NCI-H128 (cell line): ENCODE measurements at regions not wholly inside any gene's neighbourhood (a gene's known extent, or its start where the extent isn't known, plus 50 kb on each side); places are given as distances from the start of the nearest gene placed in this dataset.

ENCODE experiments used
- DNase-seq: peaks from one replicate; lab custom pipeline; 2025; ENCODE audit not compliant: unreplicated experiment; lab: John Stamatoyannopoulos, UW

DNA sequence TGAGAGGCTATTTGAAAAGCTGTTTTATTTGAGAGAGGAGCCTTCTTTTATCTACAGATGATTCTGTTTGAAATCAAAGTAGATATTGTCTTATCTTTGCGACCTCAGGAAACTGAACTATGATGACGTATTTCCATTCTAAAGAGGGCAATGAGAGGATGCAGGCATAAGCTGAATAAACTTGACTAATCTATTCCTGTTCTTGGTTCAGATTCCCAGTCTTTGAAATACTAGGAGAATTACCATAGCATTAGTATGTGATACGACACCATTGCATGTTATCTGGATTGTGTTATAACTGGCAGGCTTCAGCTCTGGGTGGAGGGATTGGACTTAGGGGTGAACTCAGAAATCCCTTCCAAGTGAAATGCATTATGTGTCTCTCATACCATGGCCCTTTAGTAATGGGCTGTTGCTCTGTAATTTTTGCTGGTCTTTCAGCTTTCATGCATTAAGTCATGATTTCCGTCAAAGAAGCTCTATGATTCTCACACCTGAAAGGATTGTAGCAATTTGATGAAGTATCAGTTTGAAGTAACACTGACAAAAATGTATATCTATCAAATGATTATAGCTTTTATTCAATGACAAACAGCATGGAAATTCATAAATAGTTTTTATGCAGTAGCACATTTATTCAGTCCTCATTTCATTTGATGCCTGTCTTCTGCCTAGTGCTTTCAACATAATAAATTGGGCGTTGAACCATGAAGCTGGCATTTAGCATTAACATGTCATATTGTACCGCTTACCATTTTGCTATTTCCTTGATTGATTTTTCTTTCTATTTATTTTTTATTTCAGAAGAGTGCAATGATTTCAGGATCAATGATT is 138.4 kb upstream of the SPACA1 start:
- DNase-seq = no peak

GRCh38 chr6:87907521-87907920 is 140.1 kb upstream of the SPACA1 start:
- no peak for DNase-seq

- DNase-seq = no peak
These were observed 142.5 kb upstream of the SPACA1 start for GRCh38 chr6:87905101-87905641.

DNA sequence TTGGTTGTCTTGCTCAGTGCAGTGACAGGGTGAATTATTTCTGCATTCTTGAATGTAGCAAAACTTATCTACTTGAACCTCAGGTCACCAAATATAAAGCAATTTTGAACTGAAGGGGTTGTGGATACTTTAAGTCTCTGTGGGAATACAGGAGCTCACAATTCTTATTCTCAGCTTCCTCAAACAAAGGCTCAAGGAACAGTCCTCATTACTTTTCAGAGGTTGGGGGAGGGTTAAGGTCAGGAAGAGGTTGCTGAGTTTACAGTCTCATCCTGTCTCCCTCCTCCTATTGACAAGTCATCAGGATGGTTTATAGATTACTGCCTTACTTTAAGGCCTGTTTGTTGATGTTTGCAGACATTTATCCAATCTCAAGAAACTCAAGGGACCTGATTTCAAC is 143.6 kb upstream of the SPACA1 start:
- DNase-seq = no peak

DNA sequence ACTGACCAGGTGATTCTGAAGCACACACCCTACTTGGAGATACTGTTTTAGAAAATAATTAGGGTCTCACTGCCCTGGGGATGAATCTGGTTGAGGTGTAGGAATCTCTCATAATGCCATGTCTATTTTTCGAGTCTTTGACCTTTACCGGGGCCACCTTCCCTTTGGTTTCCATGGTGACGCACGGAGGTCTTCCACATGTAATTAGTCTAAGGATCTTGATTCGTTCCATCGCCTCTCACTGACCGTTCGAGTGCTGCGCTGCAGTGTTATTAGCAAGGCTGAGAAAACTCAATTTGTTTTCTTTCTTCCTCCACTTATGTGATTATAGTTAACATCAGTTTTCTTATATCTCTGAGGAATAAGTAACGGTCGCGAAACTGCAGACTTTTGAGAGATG is 144.3 kb upstream of the SPACA1 start:
- no peak for DNase-seq

DNA sequence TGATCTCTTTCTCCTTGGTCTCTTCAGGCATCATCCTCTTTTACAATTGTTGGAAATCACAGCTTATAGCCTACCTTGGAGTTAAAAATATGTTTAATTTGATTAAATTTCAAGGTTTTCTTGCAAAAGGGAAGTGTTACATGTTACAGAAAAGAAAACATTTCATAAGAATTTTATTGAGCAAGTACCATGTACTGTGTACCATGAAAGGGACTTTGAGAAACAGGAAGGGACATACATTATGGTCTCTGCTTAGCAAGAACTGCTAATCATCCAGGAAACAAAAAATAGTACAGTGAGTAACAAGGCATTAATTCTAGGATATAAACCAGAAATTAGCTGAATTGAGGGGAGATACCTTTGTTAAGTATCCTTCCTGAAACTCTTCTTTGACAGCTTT is 145.3 kb upstream of the SPACA1 start:
- no peak for DNase-seq

- DNase-seq = no peak
These were observed 146.0 kb upstream of the SPACA1 start for GRCh38 chr6:87901613-87902012.

- DNase-seq = no peak
These were observed 147.4 kb upstream of the SPACA1 start for GRCh38 chr6:87900160-87900698.

GRCh38 chr6:87899499-87900147 is 148.0 kb upstream of the SPACA1 start:
- no peak for DNase-seq

GRCh38 chr6:87897663-87898062 is 150.0 kb upstream of the SPACA1 start:
- DNase-seq = no peak

DNA sequence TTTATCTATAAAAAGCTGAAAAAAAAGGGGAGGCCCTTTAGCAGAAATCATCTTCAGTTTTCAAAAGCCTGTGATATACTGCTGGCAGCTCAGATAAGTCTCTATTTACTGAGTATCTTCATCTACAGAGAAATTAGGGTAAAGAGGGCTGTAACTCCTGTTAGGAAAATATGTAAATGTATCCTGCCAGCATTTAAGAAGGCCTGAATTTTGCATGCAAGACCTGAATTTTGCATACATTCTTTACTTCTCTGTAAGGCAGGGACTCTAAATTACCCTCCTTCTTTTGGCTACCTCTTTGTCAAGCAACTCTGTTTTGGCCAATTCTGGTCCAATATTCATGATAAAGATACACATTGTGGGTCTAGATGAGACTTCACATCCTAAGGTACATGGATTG is 150.6 kb upstream of the SPACA1 start:
- no peak for DNase-seq

DNA sequence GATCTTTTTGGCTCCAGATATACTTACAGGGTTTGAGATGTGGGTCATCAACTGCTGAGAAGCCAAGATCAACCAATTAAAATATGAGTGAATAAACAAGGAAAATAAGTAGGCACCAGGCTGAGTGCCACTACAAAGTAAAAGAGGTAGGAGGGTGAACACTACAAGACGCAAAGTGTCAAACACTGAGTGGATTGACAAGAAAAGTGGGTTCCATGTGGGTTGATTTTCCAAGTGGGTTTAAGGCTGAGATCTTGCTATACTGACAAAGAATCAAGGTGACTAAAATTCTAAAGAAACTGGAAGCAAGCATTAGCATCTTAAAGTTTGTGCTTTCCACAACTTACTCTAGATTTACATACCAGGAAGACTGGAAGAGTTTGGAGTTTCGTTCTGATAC is 160.4 kb upstream of the SPACA1 start:
- DNase-seq = no peak

DNA sequence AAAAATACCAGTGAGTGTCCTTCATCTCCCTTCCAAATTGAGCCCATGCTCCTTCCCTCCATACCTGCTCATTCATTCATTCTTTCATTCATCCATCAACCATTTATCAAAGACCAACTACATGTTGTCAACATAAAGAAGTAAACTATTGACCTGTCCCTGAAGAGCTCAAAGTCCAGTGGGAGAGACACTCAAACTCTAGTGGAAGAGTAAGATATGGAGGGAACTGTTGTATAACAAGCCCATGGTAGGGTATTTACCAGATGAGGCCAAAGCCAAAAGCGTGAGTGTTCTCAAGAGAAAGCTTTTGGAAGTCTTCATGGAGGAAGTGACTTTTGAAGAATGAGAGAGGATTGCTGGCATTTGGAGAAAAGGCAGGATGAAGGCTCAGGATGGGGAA is 163.4 kb upstream of the SPACA1 start:
- DNase-seq = no peak

GRCh38 chr6:87881342-87881895 is 166.2 kb upstream of the SPACA1 start:
- no peak for DNase-seq

DNA sequence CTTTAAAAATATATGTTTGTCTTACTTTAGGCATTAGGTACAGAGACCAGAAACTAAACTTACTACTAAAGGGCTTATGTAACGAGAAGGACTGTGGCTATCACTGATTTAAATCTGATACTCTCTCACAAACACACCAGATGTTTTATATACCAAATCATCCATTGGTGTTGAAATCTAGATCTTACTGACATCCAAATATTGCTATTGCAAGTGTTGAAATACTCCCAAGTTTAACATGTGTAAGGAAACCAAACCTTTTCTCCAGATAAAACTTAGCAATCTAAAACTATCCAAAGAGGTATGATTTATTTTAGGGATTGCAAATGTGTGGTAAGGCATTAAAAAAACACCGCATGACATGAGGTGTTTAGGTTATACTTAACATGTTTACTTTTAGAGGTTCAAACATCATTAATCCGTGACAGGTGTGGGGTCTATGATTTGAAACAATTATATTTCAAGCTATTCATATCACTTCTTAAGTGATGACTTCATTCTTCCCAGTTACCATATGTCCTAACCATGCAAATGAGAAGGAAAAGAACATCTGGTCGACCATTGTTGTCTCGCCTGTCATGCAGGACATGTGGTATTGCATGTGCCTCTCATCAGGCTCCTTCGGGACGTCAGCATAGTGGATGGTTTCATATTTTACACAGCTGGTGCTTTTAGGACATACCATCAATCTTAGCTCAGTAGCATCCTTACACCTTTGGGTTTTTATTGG is 168.3 kb upstream of the SPACA1 start:
- DNase-seq = no peak

GRCh38 chr6:87875781-87876180 is 171.9 kb upstream of the SPACA1 start:
- no peak for DNase-seq

DNA sequence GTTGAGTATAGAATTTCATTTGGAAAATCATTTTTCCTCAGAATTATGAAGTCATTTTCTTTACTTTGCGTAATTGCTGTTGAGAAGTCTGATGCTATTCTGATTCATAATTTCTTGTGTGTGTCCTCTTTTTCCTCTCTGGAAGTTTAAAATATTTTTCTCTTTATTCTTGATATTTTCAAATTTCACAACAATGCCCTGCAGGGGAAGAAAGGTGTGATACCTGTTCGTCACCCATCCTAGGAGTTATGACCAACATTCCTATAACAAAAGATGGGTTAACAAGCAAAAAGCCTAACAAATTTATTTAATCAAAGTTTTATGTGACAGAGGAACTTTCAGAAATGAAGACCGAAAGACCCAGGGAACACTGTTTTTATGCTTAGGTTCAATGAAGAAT is 171.5 kb upstream of the AKIRIN2 start:
- DNase-seq = no peak

DNA sequence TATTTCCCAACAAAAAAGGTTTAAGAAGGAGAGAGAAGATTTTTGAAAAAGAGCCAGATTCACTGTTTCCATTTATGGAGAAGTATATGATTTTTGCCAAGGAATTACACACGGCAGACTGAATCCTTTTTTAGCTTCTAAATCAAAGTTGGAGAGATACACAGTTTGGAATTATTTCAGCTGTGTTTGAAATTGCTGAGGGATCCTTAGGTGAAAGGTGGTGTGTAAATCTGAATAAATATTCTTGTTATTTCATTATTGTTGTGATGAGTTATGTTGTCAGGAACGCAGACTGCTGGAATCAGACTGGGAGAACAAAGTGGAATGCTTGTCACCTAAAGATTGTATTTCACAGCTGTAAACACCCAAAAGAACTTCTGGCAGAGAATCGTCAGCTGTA is 168.5 kb upstream of the AKIRIN2 start:
- no peak for DNase-seq

- no peak for DNase-seq
These were observed 167.3 kb upstream of the AKIRIN2 start for GRCh38 chr6:87869064-87869905.

- DNase-seq = no peak
These were observed 158.9 kb upstream of the AKIRIN2 start for GRCh38 chr6:87860902-87861301.
